Upper lobe of left lung (tissue), 4 donors: ENCODE measurements at regions not wholly inside any gene's neighbourhood (a gene's known extent, or its start where the extent isn't known, plus 50 kb on each side); places are given as distances from the start of the nearest gene placed in this dataset.

ENCODE experiments used
- CTCF ChIP-seq, 6 experiments: fragments of 450-650 bp in 4 of 6; fragments of 200-600 bp in 2 of 6; sonication (generic) in 2 of 6; IDR thresholded peaks; one replicate each; pipeline ENCODE4 v1.5.1; 2016 to 2019; ENCODE audit warnings: antibody characterized with exemption in 6 of 6
- POLR2A ChIP-seq, 4 donors: fragments of 450-650 bp; IDR thresholded peaks; one replicate each; pipeline ENCODE4 v1.5.1; 2016 to 2017; ENCODE audit warnings: antibody characterized with exemption in 4 of 4, mild to moderate bottlenecking in 2 of 4
- POLR2AphosphoS5 ChIP-seq, 2 donors: sonication (generic); formaldehyde crosslinking; IDR thresholded peaks; one replicate each; pipeline ENCODE4 v1.5.1; 2017; ENCODE audit warnings: antibody characterized with exemption in 2 of 2

- TF ChIP-seq POLR2AphosphoS5 (IDR thresholded peaks at IDR 0.05) (no peak), CTCF (IDR thresholded peaks at IDR 0.05) (no peak), POLR2A (IDR thresholded peaks at IDR 0.05) (no peak)
Observed at GRCh38 chr16:65665586-65665985, 543.7 kb upstream of the CDH11 start.
